Gastroesophageal sphincter (tissue), 3 donors: ENCODE measurements at regions not wholly inside any gene's neighbourhood (a gene's known extent, or its start where the extent isn't known, plus 50 kb on each side); places are given as distances from the start of the nearest gene placed in this dataset.

Experiments
- CTCF ChIP-seq, 4 experiments: fragments of 200-600 bp in 2 of 4; fragments of 450-650 bp in 2 of 4; sonication (generic) in 1 of 4; IDR thresholded peaks; one replicate each; pipeline ENCODE4 v1.5.1; 2017 to 2019; ENCODE audit warnings: antibody characterized with exemption in 4 of 4, mild to moderate bottlenecking in 2 of 4, moderate library complexity in 2 of 4
- EP300 ChIP-seq: sonication (generic); formaldehyde crosslinking; IDR thresholded peaks from one replicate; pipeline ENCODE4 v1.6.1; 2017; ENCODE audit warnings: antibody characterized with exemption, mild to moderate bottlenecking
- POLR2AphosphoS5 ChIP-seq: sonication (generic); formaldehyde crosslinking; IDR thresholded peaks from one replicate; pipeline ENCODE4 v1.6.1; 2017; ENCODE audit warnings: antibody characterized with exemption

- no peak for TF ChIP-seq CTCF (IDR thresholded peaks at IDR 0.05)
- TF ChIP-seq EP300 = no peak
- no peak for TF ChIP-seq POLR2AphosphoS5
These were observed 295.1 kb downstream of the ALDH8A1 start for GRCh38 chr6:134654751-134655150.
